Gastroesophageal sphincter (tissue), 4 donors: ENCODE measurements at regions not wholly inside any gene's neighbourhood (a gene's known extent, or its start where the extent isn't known, plus 50 kb on each side); places are given as distances from the start of the nearest gene placed in this dataset.

Source experiments
- ATAC-seq: fragments of 150-250 bp; one replicate; pipeline ENCODE4 v1.9.1; 2016; ENCODE audit warnings: mild to moderate bottlenecking, moderate library complexity
- H3K27ac ChIP-seq, 4 donors: fragments of 200-600 bp; sonication (generic) in 3 of 4; 1 replicate in 3 of 4; 2 replicates in 1 of 4; pipeline ENCODE4 v1.5.1; 2016 to 2019
- H3K27me3 ChIP-seq: fragments of 200-600 bp; sonication (generic); one replicate; pipeline ENCODE4 v1.5.1; 2019
- H3K36me3 ChIP-seq, 2 donors: fragments of 200-600 bp; sonication (generic); one replicate each; pipeline ENCODE4 v1.5.1; 2019; ENCODE audit warnings: control low read depth in 1 of 2
- H3K4me1 ChIP-seq, 3 donors: fragments of 200-600 bp; sonication (generic); 1 replicate in 2 of 3; 2 replicates in 1 of 3; pipeline ENCODE4 v1.5.1; 2016 to 2019; ENCODE audit warnings: control low read depth in 2 of 3
- H3K4me3 ChIP-seq, 2 donors: fragments of 200-600 bp; sonication (generic); one replicate each; pipeline ENCODE4 v1.5.1; 2019; ENCODE audit warnings: mild to moderate bottlenecking in 1 of 2, moderate library complexity in 1 of 2
- H3K9me3 ChIP-seq, 3 donors: fragments of 200-600 bp; sonication (generic); one replicate each; pipeline ENCODE4 v1.5.1; 2017 to 2019; ENCODE audit warnings: control low read depth in 2 of 3
- EP300 ChIP-seq: sonication (generic); formaldehyde crosslinking; IDR thresholded peaks from one replicate; pipeline ENCODE4 v1.6.1; 2017; ENCODE audit warnings: antibody characterized with exemption, mild to moderate bottlenecking
- POLR2A ChIP-seq, 2 donors: fragments of 450-650 bp; IDR thresholded peaks; one replicate each; pipeline ENCODE4 v1.6.1; 2017; ENCODE audit warnings: antibody characterized with exemption in 2 of 2, mild to moderate bottlenecking in 2 of 2, moderate library complexity in 1 of 2
- POLR2AphosphoS5 ChIP-seq: sonication (generic); formaldehyde crosslinking; IDR thresholded peaks from one replicate; pipeline ENCODE4 v1.6.1; 2017; ENCODE audit warnings: antibody characterized with exemption
- WGBS, 2 donors: methylation state at CpG; one replicate each; pipeline ENCODE4 v1.1.5; 2018; ENCODE audit warnings: low coverage in 1 of 2; 5-methylcytosine and 5-hydroxymethylcytosine counted together
- TF ChIP-seq, protein P1 (sequence below), 4 experiments: fragments of 200-600 bp in 2 of 4; fragments of 450-650 bp in 2 of 4; sonication (generic) in 1 of 4; IDR thresholded peaks; one replicate each; pipeline ENCODE4 v1.5.1; 2017 to 2019; ENCODE audit warnings: antibody characterized with exemption in 4 of 4, mild to moderate bottlenecking in 2 of 4, moderate library complexity in 2 of 4

DNA sequence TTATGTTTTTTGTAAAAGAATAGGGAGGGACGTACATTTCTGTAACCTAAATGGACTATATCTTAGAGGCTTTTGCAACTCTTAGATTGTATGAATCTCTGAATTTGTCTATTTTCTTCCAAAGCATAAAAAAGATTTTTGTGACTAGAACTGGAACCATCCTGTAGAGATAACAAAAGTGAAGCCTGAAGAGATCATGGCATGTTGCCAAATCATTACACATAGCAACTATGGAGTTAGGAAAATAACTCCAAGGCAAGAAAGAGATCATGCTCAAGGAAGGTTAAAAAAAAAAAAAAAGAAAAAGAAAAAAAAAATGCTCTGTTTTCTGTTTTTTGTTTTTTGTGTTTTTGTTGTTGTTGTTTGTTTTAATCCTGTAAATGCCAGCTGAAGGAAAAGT, 567.7 kb upstream of the ZWINT start:
- H3K4me1 ChIP-seq: no peaks in the 10 kb centered on the region
- no peak overlapping the region for H3K27ac ChIP-seq
- TF ChIP-seq, protein P1, sequence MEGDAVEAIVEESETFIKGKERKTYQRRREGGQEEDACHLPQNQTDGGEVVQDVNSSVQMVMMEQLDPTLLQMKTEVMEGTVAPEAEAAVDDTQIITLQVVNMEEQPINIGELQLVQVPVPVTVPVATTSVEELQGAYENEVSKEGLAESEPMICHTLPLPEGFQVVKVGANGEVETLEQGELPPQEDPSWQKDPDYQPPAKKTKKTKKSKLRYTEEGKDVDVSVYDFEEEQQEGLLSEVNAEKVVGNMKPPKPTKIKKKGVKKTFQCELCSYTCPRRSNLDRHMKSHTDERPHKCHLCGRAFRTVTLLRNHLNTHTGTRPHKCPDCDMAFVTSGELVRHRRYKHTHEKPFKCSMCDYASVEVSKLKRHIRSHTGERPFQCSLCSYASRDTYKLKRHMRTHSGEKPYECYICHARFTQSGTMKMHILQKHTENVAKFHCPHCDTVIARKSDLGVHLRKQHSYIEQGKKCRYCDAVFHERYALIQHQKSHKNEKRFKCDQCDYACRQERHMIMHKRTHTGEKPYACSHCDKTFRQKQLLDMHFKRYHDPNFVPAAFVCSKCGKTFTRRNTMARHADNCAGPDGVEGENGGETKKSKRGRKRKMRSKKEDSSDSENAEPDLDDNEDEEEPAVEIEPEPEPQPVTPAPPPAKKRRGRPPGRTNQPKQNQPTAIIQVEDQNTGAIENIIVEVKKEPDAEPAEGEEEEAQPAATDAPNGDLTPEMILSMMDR (IDR thresholded peaks at IDR 0.05): no peak
- TF ChIP-seq POLR2A (IDR thresholded peaks at IDR 0.05): no peak
- no peak for TF ChIP-seq EP300
- TF ChIP-seq POLR2AphosphoS5: no peak
- H3K36me3 ChIP-seq: no peaks in the 10 kb centered on the region
- no peak for ATAC-seq
- H3K27me3 ChIP-seq: no peaks in the 10 kb centered on the region
- H3K9me3 ChIP-seq: peaks cover 0 to 3% (median 0%) of the 10 kb centered on the region in 3 donors
- WGBS, 2 donors: 43 to 77% methylated on average over 1 of the region's 1 CpG
- no peak overlapping the region for H3K4me3 ChIP-seq

DNA sequence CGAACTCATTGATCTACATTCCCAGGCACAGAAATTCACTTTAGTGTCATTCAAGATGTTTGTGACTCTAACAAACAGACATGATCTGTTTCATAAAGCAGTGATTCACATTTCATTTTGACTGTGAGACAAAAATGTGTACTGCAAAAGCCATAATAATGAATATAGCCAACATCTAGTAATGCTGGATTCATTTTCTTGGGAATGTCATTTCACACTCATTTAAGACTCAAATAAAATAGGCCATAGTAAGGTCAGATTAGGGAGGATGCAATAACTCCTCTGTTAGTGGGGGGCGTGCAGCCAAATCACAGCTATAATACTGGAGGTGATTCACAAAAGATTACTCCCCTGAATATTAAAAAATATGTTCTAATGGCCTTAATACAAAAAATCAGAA, 566.6 kb upstream of the ZWINT start:
- TF ChIP-seq POLR2AphosphoS5: no peak
- no peak for TF ChIP-seq POLR2A (IDR thresholded peaks at IDR 0.05)
- no peak for TF ChIP-seq EP300
- ATAC-seq: no peak
- Histone ChIP-seq H3K9me3 (peaks cover 0 to 9% (median 0%) of the 10 kb centered on the region in 3 donors), H3K36me3 (no peaks in the 10 kb centered on the region), H3K27ac (no peak overlapping the region), H3K4me3 (no peak overlapping the region), H3K4me1 (no peaks in the 10 kb centered on the region), H3K27me3 (no peaks in the 10 kb centered on the region)
- 48 to 68% methylated on average over 2 of the region's 2 CpGs for WGBS, 2 donors

DNA sequence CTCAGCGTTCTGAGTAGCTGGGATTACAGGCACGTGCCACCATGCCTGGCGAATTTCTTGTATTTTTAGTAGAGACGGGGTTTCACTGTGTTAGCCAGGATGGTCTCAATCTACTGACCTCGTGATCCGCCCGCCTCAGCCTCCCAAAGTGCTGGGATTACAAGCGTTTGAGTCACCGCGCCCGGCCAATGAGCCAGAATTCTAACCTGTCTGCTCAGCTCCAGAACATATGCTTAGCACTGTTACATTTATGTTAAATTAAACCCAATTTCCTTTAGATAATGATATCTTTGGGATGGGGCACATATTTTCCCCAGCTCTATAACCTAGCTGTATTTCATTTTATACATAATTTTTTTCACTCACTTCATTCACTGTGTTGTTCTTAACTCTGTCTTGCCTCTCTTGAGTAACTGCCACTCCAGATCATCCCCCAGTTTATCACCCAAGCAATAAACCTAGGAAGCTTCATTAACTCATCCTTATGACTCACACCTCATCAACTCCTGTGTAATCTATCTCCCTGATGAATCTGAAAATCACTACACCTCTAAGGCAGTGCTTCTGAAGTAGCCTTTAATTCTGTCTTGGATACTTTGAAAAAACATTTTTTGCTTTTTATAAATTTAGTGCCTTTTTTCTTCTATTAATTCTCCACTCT, 559.7 kb upstream of the ZWINT start:
- TF ChIP-seq, protein P1 (IDR thresholded peaks at IDR 0.05): no peak
- TF ChIP-seq POLR2A (IDR thresholded peaks at IDR 0.05) (no peak), EP300 (no peak), POLR2AphosphoS5 (no peak)
- Histone ChIP-seq H3K4me1 (no peaks in the 10 kb centered on the region), H3K36me3 (no peaks in the 10 kb centered on the region), H3K27me3 (no peaks in the 10 kb centered on the region), H3K9me3 (peaks cover 0 to 9% (median 0%) of the 10 kb centered on the region in 3 donors), H3K27ac (no peak overlapping the region), H3K4me3 (no peak overlapping the region)
- WGBS, 2 donors: 91 to 92% methylated on average over 8 to 9 of the region's 11 CpGs
- no peak for ATAC-seq

DNA sequence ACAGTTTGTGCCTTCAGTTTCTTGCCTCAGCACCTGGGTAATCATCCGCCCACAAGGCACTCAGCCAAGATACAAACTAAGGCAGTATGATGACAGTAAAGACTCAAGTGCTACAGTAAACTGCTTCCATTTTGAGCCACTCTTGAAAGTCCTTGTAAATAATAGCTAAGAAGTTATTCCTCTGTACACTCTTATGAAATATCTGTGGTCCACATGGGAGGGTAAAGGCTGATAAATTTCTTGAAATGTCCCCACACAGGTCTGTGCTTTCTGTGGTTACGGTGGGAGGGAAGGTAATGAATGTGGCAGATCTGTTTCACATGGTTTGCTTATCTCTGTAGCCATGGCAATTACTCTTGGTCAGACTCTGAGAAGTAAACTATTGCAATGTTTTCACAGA, 551.0 kb upstream of the ZWINT start:
- Histone ChIP-seq H3K9me3 (no peaks in the 10 kb centered on the region), H3K27me3 (no peaks in the 10 kb centered on the region), H3K36me3 (no peaks in the 10 kb centered on the region), H3K27ac (no peak overlapping the region), H3K4me3 (no peak overlapping the region), H3K4me1 (no peaks in the 10 kb centered on the region)
- ATAC-seq: no peak
- TF ChIP-seq EP300 (no peak), POLR2A (IDR thresholded peaks at IDR 0.05) (no peak), POLR2AphosphoS5 (no peak)
- TF ChIP-seq, protein P1 (IDR thresholded peaks at IDR 0.05): no peak
- 50 to 69% methylated on average over 2 of the region's 2 CpGs for WGBS, 2 donors

DNA sequence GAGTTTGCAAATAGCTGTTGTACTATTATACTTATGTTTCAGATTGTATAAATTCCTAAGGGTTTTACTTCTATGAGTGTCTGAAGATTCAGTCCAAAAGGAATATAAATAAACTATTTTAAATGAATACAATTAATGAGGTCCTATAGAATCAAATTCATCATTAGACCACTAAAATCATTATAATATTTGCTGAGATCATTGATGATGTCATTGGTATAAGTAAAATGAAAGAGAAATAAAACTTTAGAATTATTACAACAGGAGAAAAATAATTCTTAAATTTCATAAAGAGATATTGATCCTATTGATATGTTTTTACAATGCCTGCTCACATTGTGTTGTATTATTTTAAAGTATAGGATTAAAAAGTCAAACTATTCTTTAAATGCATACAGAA, 544.0 kb upstream of the ZWINT start:
- Histone ChIP-seq H3K27ac (no peak overlapping the region), H3K4me3 (no peak overlapping the region), H3K27me3 (no peaks in the 10 kb centered on the region), H3K36me3 (no peaks in the 10 kb centered on the region), H3K4me1 (no peaks in the 10 kb centered on the region), H3K9me3 (no peaks in the 10 kb centered on the region)
- no peak for TF ChIP-seq POLR2AphosphoS5
- TF ChIP-seq, protein P1 (IDR thresholded peaks at IDR 0.05): no peak
- TF ChIP-seq POLR2A (IDR thresholded peaks at IDR 0.05): no peak
- TF ChIP-seq EP300: no peak
- no peak for ATAC-seq
